RCC 7860 (cell line): ENCODE measurements at regions not wholly inside any gene's neighbourhood (a gene's known extent, or its start where the extent isn't known, plus 50 kb on each side); places are given as distances from the start of the nearest gene placed in this dataset.

ENCODE experiments used
- DNase-seq: peaks from one replicate; pipeline ENCODE4 v3.0.0-alpha.2; 2015; ENCODE audit warnings: low spot score
- FAIRE-seq: peaks from 2 replicates; lab custom pipeline; 2012; peaks lifted over from hg19 to GRCh38; lab: Jason Lieb, UNC

DNA sequence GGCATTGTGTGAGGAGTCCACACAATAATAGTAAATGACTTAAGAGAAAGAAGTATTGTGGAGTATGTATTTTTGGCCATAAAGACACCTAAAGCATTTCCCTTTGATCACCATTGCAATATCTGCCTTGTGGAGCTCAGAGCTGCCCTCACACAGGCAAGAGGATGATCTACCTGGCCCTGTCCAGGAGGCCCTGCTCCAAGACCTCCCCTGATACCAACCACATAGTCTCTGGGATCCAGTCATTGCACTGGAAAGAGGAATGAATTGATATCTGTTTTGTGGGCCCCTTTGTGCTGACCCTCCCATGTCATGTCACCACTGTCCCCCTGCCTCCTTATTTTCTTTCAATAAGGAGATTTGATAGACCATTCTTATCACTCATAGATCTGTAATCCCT lies 430.6 kb upstream of the TNP1 start:
- FAIRE-seq (no peak), DNase-seq (no peak)

DNA sequence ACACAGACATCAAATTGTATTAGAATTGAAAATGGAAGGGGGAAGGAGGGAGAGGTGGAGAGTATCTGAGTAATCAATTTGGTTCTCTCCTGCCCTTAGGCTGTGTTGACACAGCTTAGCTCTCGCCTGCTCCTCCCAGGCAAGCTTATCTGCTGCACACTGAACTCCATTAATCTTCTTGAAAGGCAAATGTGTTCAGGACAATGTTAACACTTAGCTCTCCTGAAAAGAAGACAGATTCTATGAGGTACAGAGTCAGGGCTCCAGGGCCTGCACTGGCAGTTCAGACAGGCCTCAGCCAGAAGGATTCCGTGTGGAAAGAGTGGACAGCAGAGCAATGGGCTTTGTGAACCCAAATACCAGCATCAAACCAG lies 430.0 kb upstream of the TNP1 start:
- FAIRE-seq (no peak), DNase-seq (no peak)

GRCh38 chr2:217289177-217289906 lies 429.5 kb upstream of the TNP1 start:
- DNase-seq, result no peak

DNA sequence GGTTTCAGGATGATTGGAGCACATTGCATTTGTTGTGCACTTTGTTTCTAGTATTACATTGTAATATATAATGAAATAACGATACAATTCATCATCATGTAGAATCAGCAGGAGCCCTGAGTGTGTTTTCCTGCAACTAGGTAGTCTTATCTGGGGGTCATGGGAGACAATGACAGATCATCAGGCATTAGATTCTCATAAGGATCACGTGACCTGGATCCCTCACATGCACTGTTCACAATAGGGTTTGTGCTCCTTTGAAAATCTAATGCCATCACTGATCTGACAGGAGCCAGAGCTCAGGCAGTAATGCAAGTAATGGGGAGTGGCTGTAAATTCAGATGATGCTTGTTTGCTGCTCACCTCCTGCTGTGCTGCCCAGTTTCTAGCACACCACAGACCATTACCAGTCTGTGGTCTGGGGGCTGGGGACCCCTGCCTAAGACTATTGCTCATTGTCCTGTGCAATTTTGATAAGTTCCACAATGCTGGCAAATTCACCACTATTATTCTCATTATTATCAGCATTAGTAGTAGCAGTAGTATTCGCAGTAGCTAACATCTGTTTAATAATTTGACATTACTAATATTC lies 428.7 kb upstream of the TNP1 start:
- FAIRE-seq (no peak), DNase-seq (no peak)

More at GRCh38 chr2:217289177-217289906, 429.5 kb upstream of the TNP1 start:
- FAIRE-seq, result no peak

DNA sequence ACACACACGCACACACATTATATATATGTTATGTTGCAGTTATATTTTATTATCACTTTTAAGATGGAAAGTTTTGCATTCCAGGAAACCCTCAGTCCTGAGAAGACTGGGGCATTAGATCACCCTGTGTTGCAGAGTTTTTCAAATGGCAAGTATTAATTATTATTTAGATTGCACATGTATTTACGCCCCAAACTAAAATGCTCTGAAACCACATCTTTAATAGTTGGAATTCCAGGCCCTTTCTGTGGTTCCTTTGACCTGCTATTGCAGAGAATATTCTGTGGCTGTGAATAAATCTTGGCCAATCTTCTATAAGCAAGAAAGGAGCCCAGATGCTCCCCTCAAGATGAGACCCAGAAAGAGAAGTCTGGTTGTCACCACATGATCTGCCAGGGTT lies 427.0 kb upstream of the TNP1 start:
- DNase-seq, result no peak
- FAIRE-seq, result no peak

DNA sequence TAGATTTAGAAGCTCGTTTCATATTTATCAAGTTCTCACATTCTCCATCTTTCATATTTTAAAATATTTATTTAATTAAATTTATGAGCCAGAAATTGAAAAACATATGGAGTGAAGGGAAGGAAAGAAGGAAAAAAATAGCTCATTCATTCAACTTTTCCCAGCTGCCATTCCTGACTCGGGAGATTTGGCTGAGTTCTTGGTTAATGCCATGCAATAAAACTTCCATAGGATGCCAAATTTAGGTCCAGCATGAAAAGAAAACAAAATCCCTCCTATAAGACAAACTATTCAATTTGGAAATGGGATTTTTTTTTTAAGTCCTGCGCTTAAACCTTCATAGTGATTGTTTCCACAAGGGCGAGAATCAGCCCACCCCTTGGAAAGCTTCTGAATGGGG lies 426.1 kb upstream of the TNP1 start:
- FAIRE-seq (no peak), DNase-seq (no peak)

GRCh38 chr2:217283460-217283859 lies 423.6 kb upstream of the TNP1 start:
- FAIRE-seq, result no peak
- no peak for DNase-seq

- DNase-seq, result no peak
- FAIRE-seq, result no peak
Observed at GRCh38 chr2:217282531-217282930, 422.7 kb upstream of the TNP1 start.

- FAIRE-seq (peak; percentile 90), DNase-seq (peak; percentile 82)
Observed at GRCh38 chr2:217279556-217279955, 419.7 kb upstream of the TNP1 start.

- no peak for FAIRE-seq
- no peak for DNase-seq
Observed at GRCh38 chr2:217279140-217279539, 419.3 kb upstream of the TNP1 start.

DNA sequence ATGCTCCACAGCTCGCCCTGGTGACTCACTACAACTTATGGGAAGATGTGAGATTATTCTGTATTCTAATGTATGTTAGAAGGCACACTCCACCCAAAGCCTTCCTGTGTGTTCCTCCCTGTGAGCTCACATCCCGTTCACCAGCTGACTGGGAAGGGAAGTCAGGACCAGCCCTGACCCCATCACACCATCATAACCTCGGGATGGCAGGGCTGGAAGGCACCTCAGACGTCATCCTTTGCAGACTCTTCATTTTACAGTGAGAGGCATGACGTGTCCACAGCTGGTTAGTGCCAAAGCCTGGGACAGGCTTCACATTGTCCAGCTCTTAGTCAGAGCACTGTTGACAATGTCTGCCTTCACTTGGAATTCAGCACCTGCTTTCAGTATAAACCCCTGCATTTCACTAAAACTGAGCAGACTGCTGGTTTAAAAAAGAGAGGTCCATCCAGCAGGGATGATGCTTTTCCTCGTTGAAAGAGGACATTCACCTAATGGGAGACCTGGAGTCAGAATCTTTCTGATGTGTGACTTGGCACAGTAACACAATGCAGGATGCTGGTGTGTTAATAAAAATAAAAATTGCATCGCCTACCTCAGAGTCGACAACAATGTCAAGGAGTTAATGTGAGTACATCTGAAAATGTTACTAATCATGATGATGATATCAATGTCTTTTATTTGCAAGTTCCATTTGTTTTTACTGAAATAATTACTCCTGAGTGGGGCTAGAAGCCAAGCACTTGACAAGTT lies 418.0 kb upstream of the TNP1 start:
- FAIRE-seq (no peak), DNase-seq (peak; percentile 82)

GRCh38 chr2:217276433-217276832 lies 416.6 kb upstream of the TNP1 start:
- FAIRE-seq (no peak), DNase-seq (no peak)

- DNase-seq (no peak), FAIRE-seq (no peak)
Observed at GRCh38 chr2:217275091-217275490, 415.2 kb upstream of the TNP1 start.

- FAIRE-seq (no peak), DNase-seq (no peak)
Observed at GRCh38 chr2:217274578-217274977, 414.7 kb upstream of the TNP1 start.

GRCh38 chr2:217273851-217274250 lies 414.0 kb upstream of the TNP1 start:
- DNase-seq (no peak), FAIRE-seq (no peak)

DNA sequence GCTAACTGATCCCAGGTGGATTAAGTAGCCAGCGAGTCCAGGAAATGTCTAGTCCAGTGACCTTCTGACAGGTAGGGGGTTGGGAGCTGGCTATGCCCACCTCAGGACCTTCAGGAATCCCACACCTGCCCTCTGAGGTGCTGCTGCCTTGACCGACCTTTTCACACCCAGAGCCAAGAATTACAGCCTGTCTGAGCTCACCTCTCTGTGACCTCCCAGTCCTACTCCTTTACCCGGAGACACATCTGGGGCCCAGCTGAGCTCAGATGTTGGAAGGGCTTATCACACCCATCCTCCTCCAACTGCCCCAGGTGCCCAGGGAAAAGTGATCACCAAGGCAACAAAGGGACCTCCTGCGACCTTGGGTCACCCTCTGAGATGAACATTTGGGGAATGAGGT lies 413.3 kb upstream of the TNP1 start:
- no peak for FAIRE-seq
- DNase-seq, result no peak

- FAIRE-seq (no peak), DNase-seq (no peak)
Observed at GRCh38 chr2:217271813-217272212, 411.9 kb upstream of the TNP1 start.

DNA sequence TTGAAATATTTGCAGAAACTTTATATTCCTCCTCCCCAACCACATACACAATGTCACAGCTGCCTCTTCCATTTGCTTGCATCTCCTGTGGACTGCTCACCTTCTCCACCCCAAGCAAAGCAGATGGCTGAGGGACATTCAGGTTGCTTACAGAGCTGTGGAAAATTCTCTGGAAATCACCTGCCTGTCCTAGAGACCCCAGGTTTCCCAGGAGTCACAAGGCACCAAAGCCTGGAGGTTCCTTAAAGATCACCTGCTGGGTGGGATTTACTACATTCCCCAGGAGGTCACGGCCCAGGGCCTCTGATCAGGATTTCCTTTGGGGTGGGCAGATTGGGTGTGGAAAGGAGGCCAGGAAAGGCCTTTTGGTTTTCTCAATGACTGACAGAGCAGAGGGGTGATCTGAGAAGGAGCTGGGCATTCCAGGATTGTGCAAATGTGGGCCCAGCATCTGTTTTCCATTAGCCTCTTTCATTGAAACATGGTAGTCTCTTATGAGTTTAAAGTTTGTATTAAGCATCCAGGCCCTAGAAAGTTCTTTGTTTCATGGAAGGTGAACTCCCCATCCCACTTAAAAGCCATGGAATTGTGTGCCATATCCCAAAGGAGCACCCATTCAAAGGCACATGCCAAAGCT lies 410.7 kb upstream of the TNP1 start:
- no peak for FAIRE-seq
- no peak for DNase-seq

DNA sequence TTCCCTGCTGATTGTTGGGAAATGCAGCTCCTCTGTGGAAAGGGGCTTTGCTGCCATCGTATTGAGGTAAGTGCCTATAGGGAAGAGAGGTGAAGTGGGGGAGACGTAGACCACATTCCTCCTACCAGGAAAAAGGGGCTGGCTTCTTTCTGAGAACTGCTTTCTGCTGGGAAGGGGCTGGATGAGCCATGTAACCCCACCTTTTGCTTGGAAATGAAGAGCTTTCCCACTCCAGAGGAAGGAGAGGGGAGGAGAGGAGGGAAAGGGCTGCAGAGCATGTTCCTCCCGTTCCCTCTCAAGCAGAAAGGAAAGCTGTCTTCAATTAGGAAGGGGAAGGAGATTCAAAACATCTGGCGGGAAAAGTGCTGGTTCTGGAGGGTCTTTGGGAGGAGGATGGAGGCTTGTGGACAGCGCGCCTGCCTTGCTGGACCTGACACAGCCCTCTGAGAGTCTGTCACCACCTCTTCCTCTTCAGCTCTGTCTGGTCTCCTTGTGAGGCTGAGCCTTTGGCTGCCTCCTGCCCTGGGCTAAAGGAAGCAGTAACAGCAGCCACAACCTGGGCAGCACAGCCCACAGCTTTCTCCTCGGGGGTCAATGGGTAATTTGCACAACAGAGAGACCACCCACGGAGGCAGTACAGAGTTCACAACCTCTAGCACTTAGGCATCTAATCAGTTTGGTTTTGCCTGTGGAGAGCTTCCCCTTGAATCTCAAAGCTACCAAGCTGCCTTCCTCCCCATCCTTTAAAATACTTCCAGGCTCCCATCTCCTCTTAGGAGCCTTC lies 410.0 kb upstream of the TNP1 start:
- FAIRE-seq (no peak), DNase-seq (no peak)

GRCh38 chr2:217268978-217269377 lies 409.1 kb upstream of the TNP1 start:
- FAIRE-seq, result no peak
- DNase-seq, result no peak

GRCh38 chr2:217267758-217268157 lies 407.9 kb upstream of the TNP1 start:
- DNase-seq (no peak), FAIRE-seq (no peak)
